Esophagus squamous epithelium (tissue), 5 donors: ENCODE measurements at regions not wholly inside any gene's neighbourhood (a gene's known extent, or its start where the extent isn't known, plus 50 kb on each side); places are given as distances from the start of the nearest gene placed in this dataset.

Source experiments
- DNase-seq: peaks from one replicate; lab custom pipeline; 2025; lab: John Stamatoyannopoulos, UW
- H3K27ac ChIP-seq, 4 donors: fragments of 200-600 bp; sonication (generic); one replicate each; pipeline ENCODE4 v1.5.1; 2016 to 2019; ENCODE audit warnings: mild to moderate bottlenecking in 1 of 4
- H3K27me3 ChIP-seq, 4 donors: fragments of 200-600 bp; sonication (generic); 1 replicate in 3 of 4; 2 replicates in 1 of 4; pipeline versions ENCODE4 v1.5.1 to v1.6.0; 2017 to 2021; ENCODE audit warnings: antibody characterized with exemption in 1 of 4
- H3K36me3 ChIP-seq, 3 donors: fragments of 200-600 bp; sonication (generic); one replicate each; pipeline ENCODE4 v1.5.1; 2016 to 2019
- H3K4me1 ChIP-seq, 3 donors: fragments of 200-600 bp; sonication (generic); one replicate each; pipeline ENCODE4 v1.5.1; 2017 to 2019
- H3K4me3 ChIP-seq, 4 donors: fragments of 200-600 bp; sonication (generic); 1 replicate in 3 of 4; 2 replicates in 1 of 4; pipeline ENCODE4 v1.5.1; 2016 to 2019; ENCODE audit warnings: mild to moderate bottlenecking in 2 of 4, moderate library complexity in 1 of 4
- H3K9me3 ChIP-seq, 3 donors: fragments of 200-600 bp; sonication (generic); one replicate each; pipeline ENCODE4 v1.5.1; 2016 to 2019
- POLR2A ChIP-seq, 4 donors: fragments of 450-650 bp; IDR thresholded peaks; one replicate each; pipeline ENCODE4 v1.6.1; 2017; ENCODE audit warnings: antibody characterized with exemption in 4 of 4, mild to moderate bottlenecking in 4 of 4, moderate library complexity in 3 of 4
- WGBS, 2 donors: methylation state at CpG; one replicate each; pipeline ENCODE4 v1.1.5; 2018; 5-methylcytosine and 5-hydroxymethylcytosine counted together
- intact Hi-C: fragments of 100-400 bp; cut with DNase I; formaldehyde crosslinking; loops from one replicate; pipeline ENCODE4 v1.15.0; 2022
- TF ChIP-seq, protein P1 (sequence below), 6 experiments: fragments of 450-650 bp in 4 of 6; fragments of 200-600 bp in 2 of 6; sonication (generic) in 2 of 6; IDR thresholded peaks; one replicate each; pipeline ENCODE4 v1.5.1; 2016 to 2019; ENCODE audit warnings: antibody characterized with exemption in 6 of 6, mild to moderate bottlenecking in 4 of 6, moderate library complexity in 4 of 6
- donor health status: DM: yes; HTN: yes; CAD: no.

DNA sequence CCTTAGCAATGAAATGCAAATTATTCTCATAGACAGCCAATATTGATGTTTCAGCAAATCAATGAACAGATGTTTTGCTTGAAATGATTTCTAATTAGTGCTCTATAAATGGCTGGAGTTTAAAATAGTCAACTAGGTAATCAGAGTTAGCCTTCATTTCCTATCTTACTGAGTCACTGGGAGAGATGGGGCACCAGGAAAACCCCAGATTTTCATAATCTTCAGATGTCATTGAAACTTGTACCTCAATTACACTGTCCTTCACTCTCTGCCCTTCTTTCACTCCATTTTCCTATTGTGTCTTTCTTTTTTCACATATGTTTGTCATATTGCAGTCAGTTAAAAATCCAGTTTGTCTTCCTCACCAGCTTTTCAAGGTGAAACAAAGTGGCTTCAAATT, 92.7 kb downstream of the C12orf75 start:
- no peaks in the 10 kb centered on the region for H3K36me3 ChIP-seq
- no peaks in the 10 kb centered on the region for H3K4me1 ChIP-seq
- no peak for DNase-seq
- H3K4me3 ChIP-seq, result no peak overlapping the region
- TF ChIP-seq, protein P1, sequence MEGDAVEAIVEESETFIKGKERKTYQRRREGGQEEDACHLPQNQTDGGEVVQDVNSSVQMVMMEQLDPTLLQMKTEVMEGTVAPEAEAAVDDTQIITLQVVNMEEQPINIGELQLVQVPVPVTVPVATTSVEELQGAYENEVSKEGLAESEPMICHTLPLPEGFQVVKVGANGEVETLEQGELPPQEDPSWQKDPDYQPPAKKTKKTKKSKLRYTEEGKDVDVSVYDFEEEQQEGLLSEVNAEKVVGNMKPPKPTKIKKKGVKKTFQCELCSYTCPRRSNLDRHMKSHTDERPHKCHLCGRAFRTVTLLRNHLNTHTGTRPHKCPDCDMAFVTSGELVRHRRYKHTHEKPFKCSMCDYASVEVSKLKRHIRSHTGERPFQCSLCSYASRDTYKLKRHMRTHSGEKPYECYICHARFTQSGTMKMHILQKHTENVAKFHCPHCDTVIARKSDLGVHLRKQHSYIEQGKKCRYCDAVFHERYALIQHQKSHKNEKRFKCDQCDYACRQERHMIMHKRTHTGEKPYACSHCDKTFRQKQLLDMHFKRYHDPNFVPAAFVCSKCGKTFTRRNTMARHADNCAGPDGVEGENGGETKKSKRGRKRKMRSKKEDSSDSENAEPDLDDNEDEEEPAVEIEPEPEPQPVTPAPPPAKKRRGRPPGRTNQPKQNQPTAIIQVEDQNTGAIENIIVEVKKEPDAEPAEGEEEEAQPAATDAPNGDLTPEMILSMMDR (IDR thresholded peaks at IDR 0.05), result no peak
- no peak for TF ChIP-seq POLR2A (IDR thresholded peaks at IDR 0.05)
- intact Hi-C loops, result loop anchor here (5.0 kb wide), 1 partner anchor 724 kb away; no protein-coding TSS in a partner anchor
- no peaks in the 10 kb centered on the region for H3K9me3 ChIP-seq
- no peak overlapping the region for H3K27ac ChIP-seq
- H3K27me3 ChIP-seq, result peaks cover 0 to 3% (median 0%) of the 10 kb centered on the region in 4 donors

DNA sequence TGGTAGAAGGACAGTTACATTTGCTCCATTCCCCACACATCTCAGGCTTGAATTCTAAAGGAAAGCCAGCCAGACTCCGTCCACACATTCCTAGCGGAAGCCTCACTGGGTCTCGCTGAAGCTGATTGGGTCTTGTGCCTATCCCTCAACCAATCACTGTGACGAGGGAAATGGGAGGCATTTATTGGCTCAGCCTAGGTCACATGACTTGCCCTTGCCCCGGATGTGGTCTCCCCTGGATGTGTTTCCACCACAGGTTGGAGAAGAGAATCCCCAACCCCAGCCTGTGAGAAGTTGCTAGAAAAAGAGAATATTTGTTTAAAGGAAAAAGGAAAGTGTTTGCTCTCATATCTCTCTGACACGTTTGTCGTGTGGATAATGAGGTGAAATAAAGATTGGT, 93.4 kb downstream of the C12orf75 start:
- WGBS, 2 donors, result 82 to 98% methylated on average over 7 of the region's 7 CpGs
- H3K27me3 ChIP-seq, result peaks cover 0 to 3% (median 0%) of the 10 kb centered on the region in 4 donors
- intact Hi-C loops, result loop anchor here (5.0 kb wide), 1 partner anchor 723 kb away; no protein-coding TSS in a partner anchor
- no peaks in the 10 kb centered on the region for H3K9me3 ChIP-seq
- no peak overlapping the region for H3K4me3 ChIP-seq
- TF ChIP-seq POLR2A (IDR thresholded peaks at IDR 0.05), result no peak
- TF ChIP-seq, protein P1 (IDR thresholded peaks at IDR 0.05), result no peak
- H3K4me1 ChIP-seq, result no peaks in the 10 kb centered on the region
- no peak for DNase-seq
- no peaks in the 10 kb centered on the region for H3K36me3 ChIP-seq
- no peak overlapping the region for H3K27ac ChIP-seq

DNA sequence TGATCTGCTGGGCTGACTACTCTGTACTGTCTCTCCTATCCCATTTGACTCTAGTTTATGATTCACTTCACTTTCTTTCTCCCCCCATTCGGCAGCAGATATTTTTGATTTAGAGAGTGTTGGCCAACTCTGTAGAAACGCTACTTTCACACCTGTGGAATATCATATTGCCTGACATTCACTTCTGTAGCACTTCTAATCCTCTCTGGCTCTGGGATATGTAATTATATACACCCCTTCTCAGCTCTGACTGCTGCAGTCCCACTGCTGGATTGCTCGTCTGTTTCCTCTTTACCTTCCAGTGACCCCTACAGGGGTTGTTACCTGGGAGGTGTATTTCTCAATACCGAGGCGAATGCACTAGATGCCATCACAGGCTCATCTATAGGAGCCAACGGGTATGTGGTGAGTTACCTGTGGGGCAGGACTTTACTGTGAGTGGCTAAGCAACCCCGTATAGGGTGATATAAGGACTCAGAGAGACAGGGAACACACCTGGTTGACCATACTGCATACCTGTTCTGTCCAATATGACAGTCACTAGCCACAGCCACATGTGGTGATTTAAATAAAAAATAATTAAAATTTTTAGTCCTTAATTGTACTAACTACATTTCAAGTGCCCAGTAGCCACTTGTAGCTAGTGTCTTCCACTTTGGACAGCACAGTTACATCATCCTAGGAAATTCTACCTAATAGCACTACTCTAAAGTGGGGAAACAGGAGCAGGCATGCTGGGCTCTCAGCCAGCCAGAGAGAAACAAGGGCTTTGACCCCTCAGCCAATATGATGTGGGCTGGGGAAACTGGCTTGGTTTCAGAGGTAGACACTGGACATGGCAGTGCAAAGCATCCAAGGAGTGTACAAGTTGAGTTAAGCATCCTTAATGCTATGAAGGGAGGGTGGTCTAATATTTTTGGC, 95.0 kb downstream of the C12orf75 start:
- H3K9me3 ChIP-seq, result no peaks in the 10 kb centered on the region
- TF ChIP-seq, protein P1 (IDR thresholded peaks at IDR 0.05), result no peak
- no peak for TF ChIP-seq POLR2A (IDR thresholded peaks at IDR 0.05)
- H3K4me1 ChIP-seq, result no peaks in the 10 kb centered on the region
- no peak overlapping the region for H3K4me3 ChIP-seq
- no peak for DNase-seq
- no peak overlapping the region for H3K27ac ChIP-seq
- intact Hi-C loops, result no loop called here
- WGBS, 2 donors, result 82 to 88% methylated on average over 7 of the region's 7 CpGs
- H3K36me3 ChIP-seq, result no peaks in the 10 kb centered on the region
- H3K27me3 ChIP-seq, result peaks cover 0 to 3% (median 0%) of the 10 kb centered on the region in 4 donors

DNA sequence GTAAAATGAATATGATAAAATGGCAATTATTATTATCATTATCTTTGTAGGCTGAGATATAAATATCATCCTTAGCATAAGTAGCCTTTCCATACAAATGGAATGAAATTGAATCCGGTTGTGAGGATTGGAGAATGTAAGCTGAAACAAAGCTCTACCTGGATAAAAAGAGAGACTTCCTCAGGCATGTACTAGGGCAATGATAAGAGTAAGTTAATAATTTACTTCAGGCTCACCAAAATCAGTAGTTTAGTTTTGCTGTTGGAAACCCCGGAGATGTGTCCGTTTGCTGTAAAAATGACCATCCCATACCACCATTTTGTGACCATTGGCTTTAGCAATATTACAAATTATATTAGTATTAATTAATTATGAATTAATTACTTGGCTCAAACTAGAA, 96.3 kb downstream of the C12orf75 start:
- peaks cover 0 to 3% (median 0%) of the 10 kb centered on the region in 4 donors for H3K27me3 ChIP-seq
- 91 to 92% methylated on average over 3 of the region's 3 CpGs for WGBS, 2 donors

DNA sequence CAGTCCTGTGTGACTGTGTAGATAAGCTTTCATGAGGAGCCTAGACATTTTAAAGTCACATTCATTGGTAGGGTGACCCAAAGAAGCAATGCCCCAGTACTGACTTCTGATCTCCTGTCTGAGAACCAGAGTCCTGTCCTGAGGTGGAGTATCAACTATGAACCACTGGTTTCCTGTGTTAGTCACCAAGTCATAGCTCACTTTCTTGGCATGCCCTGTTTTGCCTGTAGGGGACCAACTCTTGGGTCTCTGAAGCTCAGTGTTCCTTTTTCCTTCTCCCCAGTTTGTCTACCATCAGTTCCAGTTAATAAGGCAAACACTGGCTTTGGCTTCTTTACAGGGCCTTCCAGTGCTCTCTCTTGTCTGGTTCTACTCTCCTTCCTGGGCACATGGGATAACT, 97.4 kb downstream of the C12orf75 start:
- intact Hi-C loops, result no loop called here
- Histone ChIP-seq H3K27me3 (peaks cover 0 to 3% (median 0%) of the 10 kb centered on the region in 4 donors), H3K4me3 (no peak overlapping the region), H3K27ac (no peak overlapping the region), H3K4me1 (no peaks in the 10 kb centered on the region), H3K36me3 (no peaks in the 10 kb centered on the region), H3K9me3 (no peaks in the 10 kb centered on the region)
- no peak for DNase-seq
- TF ChIP-seq, protein P1 (IDR thresholded peaks at IDR 0.05), result peak in 1 of 6 experiments; percentile 34
- no peak for TF ChIP-seq POLR2A (IDR thresholded peaks at IDR 0.05)

More for the DNA sequence above, 96.3 kb downstream of the C12orf75 start:
- TF ChIP-seq, protein P1 (IDR thresholded peaks at IDR 0.05), result no peak
- Histone ChIP-seq H3K27ac (no peak overlapping the region), H3K4me1 (no peaks in the 10 kb centered on the region), H3K9me3 (no peaks in the 10 kb centered on the region), H3K36me3 (no peaks in the 10 kb centered on the region), H3K4me3 (no peak overlapping the region)
- DNase-seq, result no peak
- intact Hi-C loops, result no loop called here
